ENCODE measurements at regions not wholly inside any gene's neighbourhood (a gene's known extent, or its start where the extent isn't known, plus 50 kb on each side); places are given as distances from the start of the nearest gene placed in this dataset.
A peak's percentile ranks its signal among the peaks of the same experiment; 100 is the strongest.

DNA sequence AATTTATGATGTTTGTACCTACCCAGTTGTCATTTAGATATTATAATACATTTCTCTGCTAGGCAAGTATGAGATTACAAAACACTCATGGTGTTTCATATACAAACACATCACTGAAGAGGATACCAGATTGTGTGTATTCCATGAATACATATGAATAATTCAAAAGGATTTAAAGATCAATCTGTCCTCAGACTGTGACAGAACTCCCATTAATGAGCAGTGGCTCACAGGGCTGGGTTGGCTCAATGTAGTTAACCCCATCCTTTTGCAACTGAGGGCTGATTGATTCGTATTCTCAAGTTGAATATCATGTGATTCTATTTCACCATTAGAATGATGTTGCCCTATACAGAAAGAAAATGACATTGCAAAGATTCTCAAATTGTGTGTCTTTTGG is 79.6 kb upstream of the SPANXN2 start:
- H3K27ac Mint-ChIP-seq (ENCODE audit: unreplicated experiment): no peak overlapping the region
- no peaks in the 10 kb centered on the region for H3K27me3 Mint-ChIP-seq (ENCODE audit: unreplicated experiment)
- no peak for DNase-seq (ENCODE audit: extremely low spot score, unreplicated experiment)
- H3K36me3 Mint-ChIP-seq (ENCODE audit: unreplicated experiment): no peaks in the 10 kb centered on the region
- H3K4me3 Mint-ChIP-seq (ENCODE audit: unreplicated experiment): no peak overlapping the region
- TF ChIP-seq, protein P1, sequence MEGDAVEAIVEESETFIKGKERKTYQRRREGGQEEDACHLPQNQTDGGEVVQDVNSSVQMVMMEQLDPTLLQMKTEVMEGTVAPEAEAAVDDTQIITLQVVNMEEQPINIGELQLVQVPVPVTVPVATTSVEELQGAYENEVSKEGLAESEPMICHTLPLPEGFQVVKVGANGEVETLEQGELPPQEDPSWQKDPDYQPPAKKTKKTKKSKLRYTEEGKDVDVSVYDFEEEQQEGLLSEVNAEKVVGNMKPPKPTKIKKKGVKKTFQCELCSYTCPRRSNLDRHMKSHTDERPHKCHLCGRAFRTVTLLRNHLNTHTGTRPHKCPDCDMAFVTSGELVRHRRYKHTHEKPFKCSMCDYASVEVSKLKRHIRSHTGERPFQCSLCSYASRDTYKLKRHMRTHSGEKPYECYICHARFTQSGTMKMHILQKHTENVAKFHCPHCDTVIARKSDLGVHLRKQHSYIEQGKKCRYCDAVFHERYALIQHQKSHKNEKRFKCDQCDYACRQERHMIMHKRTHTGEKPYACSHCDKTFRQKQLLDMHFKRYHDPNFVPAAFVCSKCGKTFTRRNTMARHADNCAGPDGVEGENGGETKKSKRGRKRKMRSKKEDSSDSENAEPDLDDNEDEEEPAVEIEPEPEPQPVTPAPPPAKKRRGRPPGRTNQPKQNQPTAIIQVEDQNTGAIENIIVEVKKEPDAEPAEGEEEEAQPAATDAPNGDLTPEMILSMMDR (IDR thresholded peaks at IDR 0.05): no peak
- H3K4me1 Mint-ChIP-seq (ENCODE audit: unreplicated experiment): no peaks in the 10 kb centered on the region
- H3K9me3 Mint-ChIP-seq (ENCODE audit: unreplicated experiment): peaks cover 31% of the 10 kb centered on the region

DNA sequence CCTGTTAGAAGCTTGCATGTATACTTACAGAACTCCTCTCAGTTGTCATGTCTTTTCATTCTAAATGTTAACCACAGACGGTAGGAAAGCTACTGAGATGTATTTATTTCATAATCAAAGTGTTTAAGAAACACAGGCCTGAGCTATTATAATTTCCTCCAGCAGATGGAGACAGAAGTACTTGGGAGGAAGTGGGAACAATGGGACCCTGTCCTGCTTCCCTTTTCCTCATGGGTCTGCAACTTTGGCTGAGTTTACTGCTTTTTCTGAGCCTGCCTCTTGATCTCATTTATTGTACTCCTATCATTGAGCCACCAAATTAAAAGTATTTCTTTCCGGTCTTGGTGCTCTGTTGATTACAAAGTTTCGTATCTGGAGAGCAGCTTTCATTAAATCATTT is 67.7 kb upstream of the SPANXN2 start:
- no peak for DNase-seq (ENCODE audit: extremely low spot score, unreplicated experiment)
- no peak overlapping the region for H3K4me3 Mint-ChIP-seq (ENCODE audit: unreplicated experiment)
- H3K27ac Mint-ChIP-seq (ENCODE audit: unreplicated experiment): no peak overlapping the region
- H3K27me3 Mint-ChIP-seq (ENCODE audit: unreplicated experiment): no peaks in the 10 kb centered on the region
- H3K9me3 Mint-ChIP-seq (ENCODE audit: unreplicated experiment): peaks cover 18% of the 10 kb centered on the region
- H3K36me3 Mint-ChIP-seq (ENCODE audit: unreplicated experiment): no peaks in the 10 kb centered on the region
- TF ChIP-seq, protein P1 (IDR thresholded peaks at IDR 0.05): peak; percentile 51
- no peaks in the 10 kb centered on the region for H3K4me1 Mint-ChIP-seq (ENCODE audit: unreplicated experiment)

DNA sequence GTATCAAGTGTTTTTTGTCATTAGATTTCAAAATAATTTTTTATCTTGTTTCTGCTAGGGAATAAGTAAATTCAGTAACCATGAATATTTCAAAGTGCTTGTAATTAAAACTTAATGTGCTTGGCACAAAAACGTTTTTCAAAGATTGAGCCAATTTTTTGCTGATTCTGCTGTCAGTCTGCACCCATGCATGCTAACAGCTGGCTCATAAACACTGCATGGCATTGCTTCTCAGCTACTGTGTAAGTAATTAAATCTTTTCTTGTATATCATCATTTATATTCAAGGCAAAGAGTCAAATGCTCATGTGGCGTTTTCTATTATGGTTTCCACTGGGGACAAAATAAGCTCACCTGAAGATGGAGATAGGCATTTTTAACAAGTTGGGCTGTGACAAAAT is 66.8 kb upstream of the SPANXN2 start:
- H3K4me1 Mint-ChIP-seq (ENCODE audit: unreplicated experiment): no peaks in the 10 kb centered on the region

DNA sequence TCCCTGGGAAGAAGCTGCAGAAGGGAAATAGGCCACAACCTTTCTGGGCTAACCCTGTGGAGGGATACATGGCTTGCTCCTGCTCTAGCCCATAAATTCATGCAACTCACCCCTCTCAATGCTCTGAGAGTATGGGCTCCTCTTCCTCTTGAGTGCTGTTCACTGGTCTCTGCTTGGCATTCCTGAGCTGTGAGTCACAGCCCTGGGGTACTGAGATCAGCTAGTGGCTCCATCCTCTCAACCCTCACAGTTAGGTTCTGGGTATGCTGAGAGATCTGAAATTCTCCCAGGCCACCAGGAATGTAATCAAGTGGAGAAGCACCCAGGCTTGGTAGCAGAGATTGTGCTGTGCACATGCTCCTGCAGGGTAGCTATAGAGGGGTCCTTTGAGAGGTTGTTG is 60.6 kb upstream of the SPANXN2 start:
- no peaks in the 10 kb centered on the region for H3K36me3 Mint-ChIP-seq (ENCODE audit: unreplicated experiment)

More for the DNA sequence above, 66.8 kb upstream of the SPANXN2 start:
- no peak for DNase-seq (ENCODE audit: extremely low spot score, unreplicated experiment)
- Mint-ChIP-seq H3K27me3 (ENCODE audit: unreplicated experiment) (no peaks in the 10 kb centered on the region), H3K36me3 (ENCODE audit: unreplicated experiment) (no peaks in the 10 kb centered on the region), H3K9me3 (ENCODE audit: unreplicated experiment) (peaks cover 12% of the 10 kb centered on the region), H3K27ac (ENCODE audit: unreplicated experiment) (no peak overlapping the region), H3K4me3 (ENCODE audit: unreplicated experiment) (no peak overlapping the region)
- TF ChIP-seq, protein P1 (IDR thresholded peaks at IDR 0.05): no peak

More for the DNA sequence above, 60.6 kb upstream of the SPANXN2 start:
- no peak overlapping the region for H3K27ac Mint-ChIP-seq (ENCODE audit: unreplicated experiment)
- no peak for DNase-seq (ENCODE audit: extremely low spot score, unreplicated experiment)
- H3K4me1 Mint-ChIP-seq (ENCODE audit: unreplicated experiment): no peaks in the 10 kb centered on the region
- H3K4me3 Mint-ChIP-seq (ENCODE audit: unreplicated experiment): no peak overlapping the region
- TF ChIP-seq, protein P1 (IDR thresholded peaks at IDR 0.05): no peak
- H3K27me3 Mint-ChIP-seq (ENCODE audit: unreplicated experiment): no peaks in the 10 kb centered on the region
- peaks cover 37% of the 10 kb centered on the region for H3K9me3 Mint-ChIP-seq (ENCODE audit: unreplicated experiment)
